ENCODE measurements at regions not wholly inside any gene's neighbourhood (a gene's known extent, or its start where the extent isn't known, plus 50 kb on each side); places are given as distances from the start of the nearest gene placed in this dataset.

- H3K4me3 ChIP-seq (ENCODE audit: control insufficient read depth, low read depth, low read length), result no peak overlapping the region
- TF ChIP-seq, protein P1, sequence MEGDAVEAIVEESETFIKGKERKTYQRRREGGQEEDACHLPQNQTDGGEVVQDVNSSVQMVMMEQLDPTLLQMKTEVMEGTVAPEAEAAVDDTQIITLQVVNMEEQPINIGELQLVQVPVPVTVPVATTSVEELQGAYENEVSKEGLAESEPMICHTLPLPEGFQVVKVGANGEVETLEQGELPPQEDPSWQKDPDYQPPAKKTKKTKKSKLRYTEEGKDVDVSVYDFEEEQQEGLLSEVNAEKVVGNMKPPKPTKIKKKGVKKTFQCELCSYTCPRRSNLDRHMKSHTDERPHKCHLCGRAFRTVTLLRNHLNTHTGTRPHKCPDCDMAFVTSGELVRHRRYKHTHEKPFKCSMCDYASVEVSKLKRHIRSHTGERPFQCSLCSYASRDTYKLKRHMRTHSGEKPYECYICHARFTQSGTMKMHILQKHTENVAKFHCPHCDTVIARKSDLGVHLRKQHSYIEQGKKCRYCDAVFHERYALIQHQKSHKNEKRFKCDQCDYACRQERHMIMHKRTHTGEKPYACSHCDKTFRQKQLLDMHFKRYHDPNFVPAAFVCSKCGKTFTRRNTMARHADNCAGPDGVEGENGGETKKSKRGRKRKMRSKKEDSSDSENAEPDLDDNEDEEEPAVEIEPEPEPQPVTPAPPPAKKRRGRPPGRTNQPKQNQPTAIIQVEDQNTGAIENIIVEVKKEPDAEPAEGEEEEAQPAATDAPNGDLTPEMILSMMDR (IDR thresholded peaks at IDR 0.05; ENCODE audit: control insufficient read depth, insufficient read depth, low read depth, low read length, missing control alignments), result no peak
- no peak for DNase-seq (ENCODE audit: low read depth)
Observed at GRCh38 chr5:88540471-88541115, 271.9 kb upstream of the TMEM161B start.

DNA sequence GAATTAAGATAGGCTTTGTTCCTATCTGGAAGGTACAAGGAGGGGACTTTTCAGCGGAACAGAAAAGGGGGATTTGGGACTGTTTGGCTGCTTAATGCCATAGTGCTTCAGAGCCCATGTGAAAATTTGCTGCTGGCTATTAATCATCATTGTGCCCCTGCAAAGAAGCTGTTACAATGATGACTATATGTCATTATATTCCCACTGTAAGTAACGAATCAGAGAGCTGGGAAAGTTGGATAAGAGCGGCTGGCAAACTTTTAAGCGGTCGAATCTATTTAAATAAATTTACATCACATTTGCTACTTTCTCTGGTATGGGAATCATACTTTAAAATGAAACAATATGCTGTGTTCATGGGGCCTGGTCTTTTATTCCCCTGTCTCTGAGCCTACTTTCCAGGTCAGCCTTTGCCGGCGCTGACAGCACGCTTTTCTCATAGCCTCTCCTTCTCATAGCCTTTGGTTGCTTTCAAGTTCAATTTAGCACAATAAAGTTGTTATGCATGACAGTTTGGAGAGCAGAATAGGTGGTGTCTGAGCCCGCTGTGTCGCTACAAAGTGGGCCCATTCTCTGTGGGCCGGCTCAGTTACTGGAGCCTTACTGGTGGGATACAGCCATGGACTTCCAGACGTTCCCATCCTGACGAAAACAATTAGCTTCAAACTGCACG lies 271.2 kb upstream of the TMEM161B start:
- no peak for DNase-seq (ENCODE audit: low read depth)
- TF ChIP-seq, protein P1 (IDR thresholded peaks at IDR 0.05; ENCODE audit: control insufficient read depth, insufficient read depth, low read depth, low read length, missing control alignments), result no peak
- H3K4me3 ChIP-seq (ENCODE audit: control insufficient read depth, low read depth, low read length), result no peak overlapping the region

DNA sequence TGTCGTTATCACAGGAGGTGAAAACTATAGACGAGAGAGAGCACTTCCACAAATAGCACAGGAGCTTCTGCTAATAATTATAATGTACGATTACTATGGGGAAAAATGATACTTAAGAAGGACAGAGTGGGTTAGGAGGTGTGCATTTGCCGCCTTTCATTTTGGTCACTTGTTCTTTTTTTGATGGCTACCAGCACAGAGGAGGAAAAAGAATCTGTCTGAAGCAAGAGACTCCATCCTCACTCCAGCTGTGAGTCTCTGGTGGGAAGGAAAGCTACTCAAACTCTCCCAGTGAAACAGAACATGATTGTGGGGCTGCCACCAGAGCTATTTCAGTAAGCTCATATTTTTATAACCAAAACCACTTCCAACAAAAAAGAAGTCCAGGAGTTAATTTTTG lies 270.4 kb upstream of the TMEM161B start:
- TF ChIP-seq, protein P1 (IDR thresholded peaks at IDR 0.05; ENCODE audit: control insufficient read depth, insufficient read depth, low read depth, low read length, missing control alignments), result no peak
- no peak overlapping the region for H3K4me3 ChIP-seq (ENCODE audit: control insufficient read depth, low read depth, low read length)
- no peak for DNase-seq (ENCODE audit: low read depth)

DNA sequence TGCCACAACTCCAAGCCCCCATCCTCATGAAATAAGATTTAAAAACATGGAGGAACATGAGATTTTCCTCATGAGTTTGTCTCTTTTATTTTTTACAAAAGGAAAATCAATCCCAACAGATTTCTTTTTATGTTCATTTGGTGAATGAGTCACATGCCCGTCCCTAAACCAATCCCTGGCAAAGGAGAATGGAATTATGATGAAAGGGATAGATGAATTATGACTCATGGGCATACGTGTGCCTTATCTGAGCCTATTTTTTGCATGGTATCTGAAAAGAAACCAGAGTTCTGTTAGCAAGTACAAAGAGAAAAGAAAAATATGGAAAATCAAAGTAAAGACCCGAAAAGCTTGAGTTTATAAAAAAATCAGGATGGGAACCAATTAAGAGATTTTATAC lies 267.5 kb upstream of the TMEM161B start:
- TF ChIP-seq, protein P1 (IDR thresholded peaks at IDR 0.05; ENCODE audit: control insufficient read depth, insufficient read depth, low read depth, low read length, missing control alignments), result no peak
- no peak overlapping the region for H3K4me3 ChIP-seq (ENCODE audit: control insufficient read depth, low read depth, low read length)
- no peak for DNase-seq (ENCODE audit: low read depth)

GRCh38 chr5:88524941-88525340 lies 256.3 kb upstream of the TMEM161B start:
- TF ChIP-seq, protein P1 (IDR thresholded peaks at IDR 0.05; ENCODE audit: control insufficient read depth, insufficient read depth, low read depth, low read length, missing control alignments), result no peak
- H3K4me3 ChIP-seq (ENCODE audit: control insufficient read depth, low read depth, low read length), result no peak overlapping the region
- DNase-seq (ENCODE audit: low read depth), result no peak

DNA sequence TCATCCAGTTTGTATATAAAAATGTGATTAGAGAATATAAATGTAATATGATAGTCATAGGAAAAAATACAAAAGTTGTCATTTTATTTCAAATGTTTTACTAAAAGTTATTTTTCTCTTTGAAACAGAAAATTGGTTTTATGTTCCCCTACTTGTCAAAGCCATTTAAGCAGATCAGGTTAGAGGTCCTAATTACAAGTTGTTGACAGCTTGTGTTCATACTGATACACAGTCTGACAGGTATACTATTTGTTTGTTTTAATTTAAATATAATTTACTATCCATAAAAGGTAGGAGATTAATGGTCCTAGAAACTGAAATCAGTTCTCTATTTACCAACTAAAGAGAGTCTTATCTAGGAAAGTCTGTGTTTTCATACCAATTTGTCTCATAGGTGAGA lies 250.4 kb upstream of the TMEM161B start:
- TF ChIP-seq, protein P1 (IDR thresholded peaks at IDR 0.05; ENCODE audit: control insufficient read depth, insufficient read depth, low read depth, low read length, missing control alignments), result no peak
- no peak for DNase-seq (ENCODE audit: low read depth)
- no peak overlapping the region for H3K4me3 ChIP-seq (ENCODE audit: control insufficient read depth, low read depth, low read length)

Data from AG09309 (cell line).